Trophoblast cell (in vitro differentiated cells and primary cell): ENCODE measurements at regions not wholly inside any gene's neighbourhood (a gene's known extent, or its start where the extent isn't known, plus 50 kb on each side); places are given as distances from the start of the nearest gene placed in this dataset.

Source experiments
- DNase-seq, 2 donors: peaks; one replicate each; pipeline ENCODE4 v3.0.0-alpha.2; 2016
- H2AFZ ChIP-seq: 2 replicates; pipeline ENCODE4 v1.6.1; 2013; ENCODE audit warnings: low read length, moderate library complexity, mild to moderate bottlenecking; ENCODE audit not compliant: insufficient read depth, poor library complexity
- H2AK5ac ChIP-seq: 2 replicates; pipeline ENCODE4 v1.6.1; 2013; ENCODE audit warnings: mild to moderate bottlenecking, low read length
- H2BK120ac ChIP-seq: 2 replicates; pipeline ENCODE4 v1.6.1; 2013; ENCODE audit warnings: low read length, mild to moderate bottlenecking, moderate library complexity; ENCODE audit not compliant: insufficient read depth, poor library complexity
- H2BK12ac ChIP-seq: 2 replicates; pipeline ENCODE4 v1.6.1; 2013; ENCODE audit warnings: mild to moderate bottlenecking, low read length, moderate library complexity
- H2BK5ac ChIP-seq: 2 replicates; pipeline ENCODE4 v1.6.1; 2013; ENCODE audit warnings: low read length, low read depth, moderate library complexity, mild to moderate bottlenecking; ENCODE audit not compliant: poor library complexity
- H3K14ac ChIP-seq: 2 replicates; pipeline ENCODE4 v1.6.1; 2013; ENCODE audit warnings: mild to moderate bottlenecking, low read length
- H3K18ac ChIP-seq: 2 replicates; pipeline ENCODE4 v1.6.1; 2013; ENCODE audit warnings: mild to moderate bottlenecking, low read length
- H3K23ac ChIP-seq: 2 replicates; pipeline ENCODE4 v1.6.1; 2013; ENCODE audit warnings: low read length
- H3K27ac ChIP-seq: 2 replicates; pipeline ENCODE4 v1.5.1; 2013; ENCODE audit warnings: low read depth, mild to moderate bottlenecking, inconsistent platforms, low read length, moderate library complexity
- H3K27me3 ChIP-seq: 2 replicates; pipeline ENCODE4 v1.6.1; 2013; ENCODE audit warnings: inconsistent platforms, mild to moderate bottlenecking, low read length, moderate library complexity; ENCODE audit not compliant: insufficient read depth
- H3K36me3 ChIP-seq, 2 experiments: 1 replicate in 1 of 2; 2 replicates in 1 of 2; pipeline ENCODE4 v1.6.1; 2013; ENCODE audit warnings: low read length in 2 of 2, mild to moderate bottlenecking in 2 of 2, moderate library complexity in 1 of 2; ENCODE audit not compliant: insufficient read depth in 2 of 2, control insufficient read depth in 1 of 2
- H3K4ac ChIP-seq: 2 replicates; pipeline ENCODE4 v1.6.1; 2013; ENCODE audit warnings: low read depth, mild to moderate bottlenecking, low read length, moderate library complexity
- H3K4me1 ChIP-seq, 2 experiments: 1 replicate in 1 of 2; 2 replicates in 1 of 2; pipeline ENCODE4 v1.6.1; 2013; ENCODE audit warnings: low read length in 2 of 2, mild to moderate bottlenecking in 2 of 2, moderate library complexity in 1 of 2; ENCODE audit not compliant: insufficient read depth in 2 of 2, control insufficient read depth in 1 of 2
- H3K4me2 ChIP-seq: 2 replicates; pipeline ENCODE4 v1.6.1; 2013; ENCODE audit warnings: inconsistent platforms, mild to moderate bottlenecking, low read length, moderate library complexity
- H3K4me3 ChIP-seq: 2 replicates; pipeline ENCODE4 v1.5.1; 2013; ENCODE audit warnings: mild to moderate bottlenecking, low read depth, low read length, inconsistent platforms
- H3K79me1 ChIP-seq: one replicate; pipeline ENCODE4 v1.6.1; 2013; ENCODE audit warnings: low read length
- H3K79me2 ChIP-seq: 2 replicates; pipeline ENCODE4 v1.6.1; 2013; ENCODE audit warnings: low read length, mild to moderate bottlenecking; ENCODE audit not compliant: control insufficient read depth, insufficient read depth, poor library complexity
- H3K9ac ChIP-seq: 2 replicates; pipeline ENCODE4 v1.6.1; 2013; ENCODE audit warnings: mild to moderate bottlenecking, low read length
- H3K9me3 ChIP-seq: 2 replicates; pipeline ENCODE4 v1.6.1; 2013; ENCODE audit warnings: low read depth, mild to moderate bottlenecking, control low read depth, inconsistent platforms, low read length; ENCODE audit not compliant: insufficient read depth
- H4K12ac ChIP-seq: 2 replicates; pipeline ENCODE4 v1.6.1; 2013; ENCODE audit warnings: low read depth, mild to moderate bottlenecking, low read length, moderate library complexity
- H4K8ac ChIP-seq: 2 replicates; pipeline ENCODE4 v1.6.1; 2013; ENCODE audit warnings: low read depth, mild to moderate bottlenecking, low read length, moderate library complexity
- H4K91ac ChIP-seq: one replicate; pipeline ENCODE4 v1.6.1; 2013; ENCODE audit warnings: low read depth, mild to moderate bottlenecking, low read length, moderate library complexity
- WGBS: extraction: QIAGEN DNeasy Blood & Tissue Kit; methylation state at CpG from one replicate; pipeline ENCODE4 v1.1.7; 2013; ENCODE audit warnings: missing lambda C conversion rate; ENCODE audit not compliant: insufficient read length, insufficient coverage; ENCODE audit errors: extremely low coverage; 5-methylcytosine and 5-hydroxymethylcytosine counted together

DNA sequence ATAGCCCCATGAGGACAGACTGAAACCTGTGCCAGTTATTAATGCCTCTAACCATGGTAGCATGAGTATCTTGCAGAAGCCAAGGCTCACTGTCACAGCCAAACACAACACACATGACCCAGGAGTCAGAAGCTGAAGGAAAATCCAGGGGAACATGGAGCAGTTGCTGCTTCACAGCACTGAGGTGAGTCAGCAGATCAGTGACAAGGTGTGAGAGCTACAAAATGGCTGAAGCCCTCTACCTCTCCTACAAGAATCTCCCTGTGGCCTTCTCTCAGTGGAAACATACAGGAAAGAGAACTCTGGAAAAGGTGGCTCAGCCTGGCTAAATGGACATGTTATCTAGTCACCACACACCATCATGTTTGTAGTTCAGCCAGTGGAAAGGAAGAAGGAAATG, 93.5 kb downstream of the NAB1 start:
- no peak overlapping the region for H3K18ac ChIP-seq
- no peak overlapping the region for H2AK5ac ChIP-seq
- H4K8ac ChIP-seq: no peak overlapping the region
- H3K79me1 ChIP-seq: no peaks in the 10 kb centered on the region
- no peak overlapping the region for H3K14ac ChIP-seq
- H3K23ac ChIP-seq: no peak overlapping the region
- H3K36me3 ChIP-seq: no peaks in the 10 kb centered on the region
- H2BK120ac ChIP-seq: no peak overlapping the region
- no peak overlapping the region for H2BK5ac ChIP-seq
- no peak overlapping the region for H4K12ac ChIP-seq
- no peaks in the 10 kb centered on the region for H3K79me2 ChIP-seq
- H3K9ac ChIP-seq: no peak overlapping the region
- no peaks in the 10 kb centered on the region for H3K27me3 ChIP-seq
- H3K27ac ChIP-seq: no peak overlapping the region
- H2BK12ac ChIP-seq: no peak overlapping the region
- H3K4ac ChIP-seq: no peak overlapping the region
- no peak overlapping the region for H3K4me3 ChIP-seq
- H4K91ac ChIP-seq: no peak overlapping the region
- no peaks in the 10 kb centered on the region for H3K4me1 ChIP-seq
- H2AFZ ChIP-seq: no peak overlapping the region
- no peak overlapping the region for H3K4me2 ChIP-seq
- no peak for DNase-seq
- H3K9me3 ChIP-seq: no peaks in the 10 kb centered on the region

DNA sequence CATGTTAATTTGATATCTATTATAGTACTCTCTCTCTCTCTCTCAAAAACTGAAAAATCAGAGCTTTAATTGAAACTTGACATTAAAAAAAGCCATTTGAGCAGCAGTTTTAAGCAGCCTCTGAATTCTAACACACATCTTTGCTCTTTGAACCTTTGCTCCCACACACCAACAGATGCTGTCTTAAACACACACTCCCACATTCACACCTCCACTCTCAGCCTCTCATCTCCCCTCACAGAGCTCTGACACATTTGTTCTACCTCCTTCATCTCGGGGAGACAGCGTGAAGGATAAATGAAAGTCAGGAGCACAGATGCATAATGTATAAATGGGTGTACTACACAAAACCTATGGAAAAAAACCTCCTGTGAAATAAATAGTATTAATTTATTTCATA, 95.2 kb downstream of the NAB1 start:
- H2AK5ac ChIP-seq: no peak overlapping the region
- no peaks in the 10 kb centered on the region for H3K9me3 ChIP-seq
- H2BK12ac ChIP-seq: no peak overlapping the region
- H3K4me3 ChIP-seq: no peak overlapping the region
- no peak overlapping the region for H2AFZ ChIP-seq
- H2BK5ac ChIP-seq: no peak overlapping the region
- no peak overlapping the region for H3K27ac ChIP-seq
- H3K27me3 ChIP-seq: no peaks in the 10 kb centered on the region
- H2BK120ac ChIP-seq: no peak overlapping the region
- no peak overlapping the region for H3K23ac ChIP-seq
- no peak overlapping the region for H3K18ac ChIP-seq
- no peaks in the 10 kb centered on the region for H3K79me2 ChIP-seq
- H4K8ac ChIP-seq: no peak overlapping the region
- no peaks in the 10 kb centered on the region for H3K4me1 ChIP-seq
- WGBS: no CpG with 5 or more reads among the region's 2 CpGs
- no peak overlapping the region for H3K14ac ChIP-seq
- no peak overlapping the region for H3K4me2 ChIP-seq
- H3K36me3 ChIP-seq: no peaks in the 10 kb centered on the region
- DNase-seq: no peak
- no peak overlapping the region for H3K9ac ChIP-seq
- peaks cover 1% of the 10 kb centered on the region for H3K79me1 ChIP-seq
- H4K12ac ChIP-seq: no peak overlapping the region
- no peak overlapping the region for H4K91ac ChIP-seq
- no peak overlapping the region for H3K4ac ChIP-seq

- Histone ChIP-seq H2BK12ac (no peak overlapping the region), H2AFZ (no peak overlapping the region), H3K79me2 (no peaks in the 10 kb centered on the region), H3K9me3 (no peaks in the 10 kb centered on the region), H3K14ac (no peak overlapping the region), H3K4me1 (no peaks in the 10 kb centered on the region), H2BK120ac (no peak overlapping the region), H3K9ac (no peak overlapping the region), H3K79me1 (peaks cover 1% of the 10 kb centered on the region), H3K23ac (no peak overlapping the region), H4K8ac (no peak overlapping the region), H3K18ac (no peak overlapping the region), H3K36me3 (no peaks in the 10 kb centered on the region), H4K12ac (no peak overlapping the region), H3K27me3 (no peaks in the 10 kb centered on the region), H3K4me2 (peak overlapping the region; percentile 15), H3K27ac (no peak overlapping the region), H4K91ac (no peak overlapping the region), H3K4ac (no peak overlapping the region), H3K4me3 (no peak overlapping the region), H2BK5ac (no peak overlapping the region), H2AK5ac (no peak overlapping the region)
- WGBS: no CpG with 5 or more reads among the region's 3 CpGs
- peak in 1 of 2 donors; percentile 62 for DNase-seq
Measured at GRCh38 chr2:190746971-190747761, 98.3 kb downstream of the NAB1 start.

- Histone ChIP-seq H3K18ac (no peak overlapping the region), H2AK5ac (no peak overlapping the region), H3K27me3 (no peaks in the 10 kb centered on the region), H3K79me1 (peaks cover 1% of the 10 kb centered on the region), H3K23ac (no peak overlapping the region), H2BK5ac (no peak overlapping the region), H3K14ac (no peak overlapping the region), H3K9ac (no peak overlapping the region), H2BK120ac (no peak overlapping the region), H2AFZ (no peak overlapping the region), H3K4ac (no peak overlapping the region), H3K9me3 (no peaks in the 10 kb centered on the region), H3K4me2 (no peak overlapping the region), H3K27ac (no peak overlapping the region), H4K91ac (no peak overlapping the region), H3K36me3 (no peaks in the 10 kb centered on the region), H4K12ac (no peak overlapping the region), H3K79me2 (no peaks in the 10 kb centered on the region), H3K4me1 (no peaks in the 10 kb centered on the region), H3K4me3 (no peak overlapping the region), H4K8ac (no peak overlapping the region), H2BK12ac (no peak overlapping the region)
- DNase-seq: no peak
- no CpG with 5 or more reads among the region's 3 CpGs for WGBS
Measured at GRCh38 chr2:190748966-190749365, 100.1 kb downstream of the NAB1 start.
